ENCODE measurements at regions not wholly inside any gene's neighbourhood (a gene's known extent, or its start where the extent isn't known, plus 50 kb on each side); places are given as distances from the start of the nearest gene placed in this dataset.

- TF ChIP-seq CTBP2 (IDR thresholded peaks at IDR 0.05; ENCODE audit: borderline replicate concordance, insufficient read depth, insufficient read length, low read length): no peak
- no peak for TF ChIP-seq KDM5A (IDR thresholded peaks at IDR 0.05; ENCODE audit: low read length)
- no peak for TF ChIP-seq JUND (IDR thresholded peaks at IDR 0.05; ENCODE audit: low read length)
- no peak for TF ChIP-seq GTF2F1 (IDR thresholded peaks at IDR 0.05; ENCODE audit: borderline replicate concordance, low read depth, low read length)
- TF ChIP-seq, protein P1, sequence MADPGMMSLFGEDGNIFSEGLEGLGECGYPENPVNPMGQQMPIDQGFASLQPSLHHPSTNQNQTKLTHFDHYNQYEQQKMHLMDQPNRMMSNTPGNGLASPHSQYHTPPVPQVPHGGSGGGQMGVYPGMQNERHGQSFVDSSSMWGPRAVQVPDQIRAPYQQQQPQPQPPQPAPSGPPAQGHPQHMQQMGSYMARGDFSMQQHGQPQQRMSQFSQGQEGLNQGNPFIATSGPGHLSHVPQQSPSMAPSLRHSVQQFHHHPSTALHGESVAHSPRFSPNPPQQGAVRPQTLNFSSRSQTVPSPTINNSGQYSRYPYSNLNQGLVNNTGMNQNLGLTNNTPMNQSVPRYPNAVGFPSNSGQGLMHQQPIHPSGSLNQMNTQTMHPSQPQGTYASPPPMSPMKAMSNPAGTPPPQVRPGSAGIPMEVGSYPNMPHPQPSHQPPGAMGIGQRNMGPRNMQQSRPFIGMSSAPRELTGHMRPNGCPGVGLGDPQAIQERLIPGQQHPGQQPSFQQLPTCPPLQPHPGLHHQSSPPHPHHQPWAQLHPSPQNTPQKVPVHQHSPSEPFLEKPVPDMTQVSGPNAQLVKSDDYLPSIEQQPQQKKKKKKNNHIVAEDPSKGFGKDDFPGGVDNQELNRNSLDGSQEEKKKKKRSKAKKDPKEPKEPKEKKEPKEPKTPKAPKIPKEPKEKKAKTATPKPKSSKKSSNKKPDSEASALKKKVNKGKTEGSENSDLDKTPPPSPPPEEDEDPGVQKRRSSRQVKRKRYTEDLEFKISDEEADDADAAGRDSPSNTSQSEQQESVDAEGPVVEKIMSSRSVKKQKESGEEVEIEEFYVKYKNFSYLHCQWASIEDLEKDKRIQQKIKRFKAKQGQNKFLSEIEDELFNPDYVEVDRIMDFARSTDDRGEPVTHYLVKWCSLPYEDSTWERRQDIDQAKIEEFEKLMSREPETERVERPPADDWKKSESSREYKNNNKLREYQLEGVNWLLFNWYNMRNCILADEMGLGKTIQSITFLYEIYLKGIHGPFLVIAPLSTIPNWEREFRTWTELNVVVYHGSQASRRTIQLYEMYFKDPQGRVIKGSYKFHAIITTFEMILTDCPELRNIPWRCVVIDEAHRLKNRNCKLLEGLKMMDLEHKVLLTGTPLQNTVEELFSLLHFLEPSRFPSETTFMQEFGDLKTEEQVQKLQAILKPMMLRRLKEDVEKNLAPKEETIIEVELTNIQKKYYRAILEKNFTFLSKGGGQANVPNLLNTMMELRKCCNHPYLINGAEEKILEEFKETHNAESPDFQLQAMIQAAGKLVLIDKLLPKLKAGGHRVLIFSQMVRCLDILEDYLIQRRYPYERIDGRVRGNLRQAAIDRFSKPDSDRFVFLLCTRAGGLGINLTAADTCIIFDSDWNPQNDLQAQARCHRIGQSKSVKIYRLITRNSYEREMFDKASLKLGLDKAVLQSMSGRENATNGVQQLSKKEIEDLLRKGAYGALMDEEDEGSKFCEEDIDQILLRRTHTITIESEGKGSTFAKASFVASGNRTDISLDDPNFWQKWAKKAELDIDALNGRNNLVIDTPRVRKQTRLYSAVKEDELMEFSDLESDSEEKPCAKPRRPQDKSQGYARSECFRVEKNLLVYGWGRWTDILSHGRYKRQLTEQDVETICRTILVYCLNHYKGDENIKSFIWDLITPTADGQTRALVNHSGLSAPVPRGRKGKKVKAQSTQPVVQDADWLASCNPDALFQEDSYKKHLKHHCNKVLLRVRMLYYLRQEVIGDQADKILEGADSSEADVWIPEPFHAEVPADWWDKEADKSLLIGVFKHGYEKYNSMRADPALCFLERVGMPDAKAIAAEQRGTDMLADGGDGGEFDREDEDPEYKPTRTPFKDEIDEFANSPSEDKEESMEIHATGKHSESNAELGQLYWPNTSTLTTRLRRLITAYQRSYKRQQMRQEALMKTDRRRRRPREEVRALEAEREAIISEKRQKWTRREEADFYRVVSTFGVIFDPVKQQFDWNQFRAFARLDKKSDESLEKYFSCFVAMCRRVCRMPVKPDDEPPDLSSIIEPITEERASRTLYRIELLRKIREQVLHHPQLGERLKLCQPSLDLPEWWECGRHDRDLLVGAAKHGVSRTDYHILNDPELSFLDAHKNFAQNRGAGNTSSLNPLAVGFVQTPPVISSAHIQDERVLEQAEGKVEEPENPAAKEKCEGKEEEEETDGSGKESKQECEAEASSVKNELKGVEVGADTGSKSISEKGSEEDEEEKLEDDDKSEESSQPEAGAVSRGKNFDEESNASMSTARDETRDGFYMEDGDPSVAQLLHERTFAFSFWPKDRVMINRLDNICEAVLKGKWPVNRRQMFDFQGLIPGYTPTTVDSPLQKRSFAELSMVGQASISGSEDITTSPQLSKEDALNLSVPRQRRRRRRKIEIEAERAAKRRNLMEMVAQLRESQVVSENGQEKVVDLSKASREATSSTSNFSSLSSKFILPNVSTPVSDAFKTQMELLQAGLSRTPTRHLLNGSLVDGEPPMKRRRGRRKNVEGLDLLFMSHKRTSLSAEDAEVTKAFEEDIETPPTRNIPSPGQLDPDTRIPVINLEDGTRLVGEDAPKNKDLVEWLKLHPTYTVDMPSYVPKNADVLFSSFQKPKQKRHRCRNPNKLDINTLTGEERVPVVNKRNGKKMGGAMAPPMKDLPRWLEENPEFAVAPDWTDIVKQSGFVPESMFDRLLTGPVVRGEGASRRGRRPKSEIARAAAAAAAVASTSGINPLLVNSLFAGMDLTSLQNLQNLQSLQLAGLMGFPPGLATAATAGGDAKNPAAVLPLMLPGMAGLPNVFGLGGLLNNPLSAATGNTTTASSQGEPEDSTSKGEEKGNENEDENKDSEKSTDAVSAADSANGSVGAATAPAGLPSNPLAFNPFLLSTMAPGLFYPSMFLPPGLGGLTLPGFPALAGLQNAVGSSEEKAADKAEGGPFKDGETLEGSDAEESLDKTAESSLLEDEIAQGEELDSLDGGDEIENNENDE (IDR thresholded peaks at IDR 0.05; ENCODE audit: insufficient replicate concordance, low read length): no peak
- no peak for TF ChIP-seq SIN3A (conservative IDR thresholded peaks at IDR 0.05 in 1 of 2, IDR thresholded peaks at IDR 0.05 in 1 of 2; ENCODE audit: low read depth in 1 of 2, low read length in 2 of 2)
Measured at GRCh38 chr13:111058796-111059506, 56.2 kb upstream of the ARHGEF7 start (continued).

Data from H1 (cell line).